GM18907 (cell line): ENCODE measurements at regions not wholly inside any gene's neighbourhood (a gene's known extent, or its start where the extent isn't known, plus 50 kb on each side); places are given as distances from the start of the nearest gene placed in this dataset.
"Not testable (repeated sequence)": the region's sequence is repeated elsewhere in the genome, so short reads cannot be mapped to it uniquely, and the experiment has no call there.

Source experiments
- ATAC-seq: cut with Tn5 transposase; IDR thresholded peaks from one replicate; pipeline ENCODE4 v1.9.1; 2021; ENCODE audit warnings: mild to moderate bottlenecking, moderate library complexity; ENCODE audit not compliant: unreplicated experiment

DNA sequence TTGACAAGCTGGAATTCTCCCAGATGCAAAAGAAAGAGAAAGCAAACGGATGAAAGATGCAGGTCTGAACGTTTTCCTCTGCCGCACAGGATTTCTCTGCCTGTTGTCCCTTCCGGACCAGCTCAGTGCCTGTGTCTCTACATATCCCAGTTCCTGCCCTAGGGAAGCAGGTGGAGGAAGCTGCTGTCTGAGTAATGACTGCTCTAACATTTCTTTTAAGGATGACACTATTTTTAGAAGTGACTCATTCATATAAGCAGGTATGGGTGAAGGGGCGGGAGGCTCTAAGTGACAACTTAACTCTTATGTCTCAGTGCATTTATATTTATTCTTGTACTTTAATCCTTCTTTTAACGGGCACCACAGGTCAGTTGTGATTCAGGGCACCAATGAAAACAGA is 128.8 kb downstream of the SLC24A2 start:
- no peak for ATAC-seq

DNA sequence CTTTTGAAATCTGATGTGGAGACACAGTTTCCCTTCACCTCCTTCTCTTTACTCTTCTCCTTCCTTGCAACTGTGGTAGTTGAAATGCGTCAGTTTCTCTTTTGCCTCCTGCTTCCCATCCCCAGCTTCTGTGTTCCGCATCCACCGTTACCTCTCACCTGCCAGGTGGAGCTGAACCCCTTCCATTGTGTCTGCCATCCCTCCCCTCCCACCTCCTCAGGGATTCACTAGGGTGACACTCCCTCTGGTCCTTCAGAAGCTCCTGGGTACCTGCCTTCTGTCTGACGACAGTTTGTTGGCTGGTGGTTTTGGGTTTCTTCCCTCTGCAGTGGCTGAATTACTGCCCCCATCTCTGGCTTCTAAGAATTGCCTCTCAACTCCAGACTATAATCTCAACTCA is 132.1 kb downstream of the SLC24A2 start:
- no peak for ATAC-seq

DNA sequence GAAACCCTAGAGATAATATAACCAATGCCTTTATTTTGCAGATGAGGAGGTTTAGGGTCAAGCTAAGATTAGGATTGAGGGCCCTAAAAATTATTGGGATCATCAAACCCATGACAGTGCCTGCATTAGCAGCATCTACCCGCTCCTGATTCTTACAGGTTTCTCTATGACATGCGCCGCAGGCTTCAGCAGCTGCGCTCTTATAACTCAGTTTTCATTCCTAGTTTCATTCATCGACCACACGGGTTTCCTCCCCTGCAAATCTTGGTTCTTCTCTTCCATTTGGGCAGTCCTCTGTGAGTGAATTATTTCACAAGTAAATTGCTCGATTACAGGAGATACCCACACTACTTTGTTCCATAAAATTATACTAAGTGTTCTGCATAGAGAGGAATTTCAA is 137.2 kb downstream of the SLC24A2 start:
- ATAC-seq: no peak

DNA sequence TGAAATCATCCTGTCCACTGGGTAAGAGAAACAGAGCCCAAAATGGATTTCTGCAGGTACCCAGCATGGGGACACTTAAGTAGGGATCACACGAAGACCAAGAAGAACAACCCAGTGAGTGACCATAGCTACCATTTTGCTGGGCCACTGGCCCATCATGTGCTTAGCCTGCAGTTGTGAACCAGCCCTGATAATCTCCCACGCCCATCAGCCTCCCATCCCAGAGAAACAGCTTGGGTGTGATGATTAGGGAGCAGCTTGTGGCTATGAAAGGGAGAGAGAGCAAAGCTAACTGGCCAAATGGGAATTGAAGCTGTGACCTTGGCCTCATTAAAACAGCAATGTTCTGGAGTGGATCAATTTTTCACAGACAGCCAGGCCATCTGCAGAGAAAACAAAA is 138.5 kb downstream of the SLC24A2 start:
- ATAC-seq: no peak

DNA sequence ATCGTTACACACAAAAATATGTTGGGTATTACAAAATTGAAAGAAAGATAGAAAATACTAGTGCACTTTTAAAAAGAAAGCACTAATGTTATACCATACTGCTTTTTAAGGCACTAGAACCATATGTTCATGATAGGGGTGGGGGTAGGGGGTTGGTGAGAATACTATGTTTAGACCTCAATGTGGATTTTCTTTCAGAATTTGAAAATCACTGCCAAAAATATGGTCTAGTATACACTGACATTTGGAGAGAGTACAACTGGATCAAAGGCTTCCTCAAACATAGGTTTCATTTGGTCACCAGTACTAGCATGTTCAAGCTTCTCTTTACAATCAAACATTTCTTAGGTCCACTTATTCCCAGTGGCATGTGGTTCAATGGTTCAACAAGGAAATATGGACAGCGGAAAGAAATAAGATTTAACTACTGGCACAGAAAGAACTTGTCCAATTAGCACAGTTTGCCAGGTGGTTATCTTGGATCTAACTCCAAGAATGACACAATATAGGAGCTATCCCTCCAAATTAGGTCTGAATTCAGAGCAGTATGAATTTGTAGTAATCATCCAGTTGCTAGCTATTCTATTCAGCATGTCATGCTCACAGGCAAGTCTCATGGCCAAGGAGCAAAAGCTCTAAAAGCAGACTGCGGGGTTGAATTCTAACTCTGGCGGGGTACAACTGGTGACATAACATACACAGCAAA is 139.3 kb downstream of the SLC24A2 start:
- ATAC-seq: no peak

DNA sequence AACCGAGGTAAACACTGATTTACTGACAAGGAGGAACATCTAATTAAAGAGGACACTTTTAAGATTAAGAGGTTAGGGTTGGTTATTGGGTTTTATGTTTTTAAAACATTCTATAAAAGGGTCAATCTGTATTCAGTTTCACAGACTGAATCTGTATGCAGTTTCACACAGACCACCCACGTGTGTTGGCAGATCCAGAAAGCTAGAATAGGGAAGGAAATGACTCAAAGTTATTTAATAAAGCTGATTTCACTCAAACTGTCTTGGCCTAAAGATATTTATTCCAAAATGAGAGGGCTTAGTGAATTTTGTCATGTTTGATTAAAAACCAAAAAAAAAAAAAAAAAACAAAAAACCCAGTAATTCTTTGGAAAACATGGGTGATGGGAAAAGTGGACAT is 140.2 kb downstream of the SLC24A2 start:
- no peak for ATAC-seq

DNA sequence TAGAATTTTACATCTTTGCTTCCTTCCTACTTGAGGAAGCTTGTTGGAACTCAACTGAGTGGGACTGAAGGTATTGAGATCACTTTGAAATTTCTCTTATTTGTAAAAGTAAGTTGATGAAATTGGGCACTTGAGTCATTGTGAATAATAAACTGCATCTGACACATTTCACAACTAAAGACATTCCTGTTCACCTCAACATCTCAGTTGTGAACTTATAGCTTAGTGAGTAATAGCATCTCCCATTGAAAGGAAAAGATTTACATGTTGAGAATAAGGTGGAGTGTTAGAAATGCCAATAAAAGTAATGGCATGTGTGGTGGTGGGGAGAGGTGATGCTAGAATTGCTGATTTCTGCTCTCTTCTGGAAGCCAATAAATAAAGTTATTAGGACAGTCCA is 145.0 kb downstream of the SLC24A2 start:
- no peak for ATAC-seq

DNA sequence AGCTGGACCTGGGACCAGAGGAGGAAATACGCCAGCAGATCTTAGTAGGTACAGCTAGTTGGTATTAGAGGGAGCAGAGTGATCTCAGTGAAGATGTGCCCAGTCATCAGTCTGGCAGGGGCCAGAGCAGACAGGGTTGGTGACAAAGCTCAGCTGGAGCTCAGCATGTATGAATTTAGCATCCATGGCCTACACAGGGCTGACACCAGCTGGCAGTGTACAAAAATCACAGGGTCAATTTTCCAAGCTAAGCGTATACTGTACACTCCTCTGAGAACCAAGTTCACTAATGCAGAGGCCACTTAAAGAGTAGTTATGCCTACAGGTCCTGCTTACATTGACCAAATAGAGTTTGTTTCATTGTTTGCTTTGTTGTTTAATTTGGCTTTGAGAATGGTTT is 146.6 kb downstream of the SLC24A2 start:
- ATAC-seq: no peak

DNA sequence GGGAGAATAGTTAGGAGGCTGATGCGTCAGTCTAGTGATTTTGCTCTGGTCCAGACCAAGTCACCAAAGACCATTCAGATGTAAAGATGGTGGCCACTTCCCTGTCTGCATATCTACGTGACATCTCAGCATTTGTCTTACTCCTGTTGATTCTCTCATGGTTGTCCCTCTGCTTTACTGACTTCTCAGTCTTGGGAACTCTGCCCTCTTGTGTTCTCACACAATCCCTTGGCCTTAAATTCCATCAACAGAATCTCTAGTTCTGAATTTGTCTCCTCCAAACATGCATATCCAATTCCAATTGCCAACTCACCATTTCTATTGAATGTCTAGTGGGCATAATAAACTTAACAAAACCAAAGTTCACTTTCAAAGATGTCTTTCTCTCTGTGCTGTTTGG is 147.8 kb downstream of the SLC24A2 start:
- ATAC-seq: no peak

DNA sequence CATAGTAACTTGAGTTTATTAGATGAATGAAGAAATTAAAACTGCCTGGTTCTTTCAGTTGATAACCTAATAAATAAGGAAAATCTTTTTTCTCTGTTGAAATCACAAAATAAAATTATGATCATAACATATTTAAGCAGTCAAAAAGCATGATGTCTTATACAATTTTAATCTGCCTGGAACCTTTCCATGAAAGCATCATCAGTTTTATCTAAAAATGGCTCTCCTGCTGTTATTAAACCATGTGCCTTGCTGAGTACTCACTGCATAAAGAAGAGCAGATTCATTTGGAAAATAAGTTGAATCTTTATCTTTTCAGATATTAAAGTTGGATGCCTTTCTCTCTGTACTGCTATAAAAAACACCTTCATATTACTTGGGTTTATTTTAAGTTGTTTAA is 148.8 kb downstream of the SLC24A2 start:
- ATAC-seq: no peak

DNA sequence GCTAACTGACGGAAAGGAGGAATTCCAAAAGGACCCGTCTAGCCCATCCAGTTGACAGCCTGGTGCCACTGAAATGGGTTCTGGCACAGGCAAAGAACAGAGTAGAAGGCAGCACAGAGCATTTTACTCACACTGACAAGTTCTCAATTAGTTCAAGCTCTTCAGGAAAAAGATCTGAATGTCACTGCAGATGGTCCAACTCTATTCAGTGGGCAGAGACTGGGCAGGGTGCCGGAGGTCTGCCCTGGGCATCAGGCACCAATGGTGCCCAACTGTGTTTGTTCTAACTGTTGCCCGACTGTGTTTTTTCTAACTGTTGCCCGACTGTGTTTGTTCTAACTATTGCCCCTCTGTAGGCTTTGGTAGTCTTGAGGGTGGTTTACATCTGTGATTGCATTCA is 151.8 kb downstream of the SLC24A2 start:
- ATAC-seq: no peak

DNA sequence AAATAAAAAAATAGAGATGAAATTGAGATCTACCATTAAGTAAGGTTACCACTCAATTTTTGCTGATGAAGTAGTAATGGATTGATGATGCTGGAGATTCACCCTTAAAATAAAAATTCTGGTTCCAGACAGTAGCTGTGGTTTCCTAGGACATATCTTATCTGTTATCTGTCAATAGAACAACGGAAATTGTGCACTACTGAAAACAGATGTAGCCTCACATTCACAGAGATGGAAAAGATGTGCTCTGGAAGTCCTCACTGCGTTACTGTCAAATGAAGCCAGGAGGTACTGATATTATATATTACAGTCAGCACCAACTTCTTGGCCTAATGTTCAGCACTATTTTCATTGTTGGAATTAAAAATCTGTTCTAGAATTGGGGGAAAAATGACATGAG is 154.0 kb downstream of the SLC24A2 start:
- no peak for ATAC-seq

DNA sequence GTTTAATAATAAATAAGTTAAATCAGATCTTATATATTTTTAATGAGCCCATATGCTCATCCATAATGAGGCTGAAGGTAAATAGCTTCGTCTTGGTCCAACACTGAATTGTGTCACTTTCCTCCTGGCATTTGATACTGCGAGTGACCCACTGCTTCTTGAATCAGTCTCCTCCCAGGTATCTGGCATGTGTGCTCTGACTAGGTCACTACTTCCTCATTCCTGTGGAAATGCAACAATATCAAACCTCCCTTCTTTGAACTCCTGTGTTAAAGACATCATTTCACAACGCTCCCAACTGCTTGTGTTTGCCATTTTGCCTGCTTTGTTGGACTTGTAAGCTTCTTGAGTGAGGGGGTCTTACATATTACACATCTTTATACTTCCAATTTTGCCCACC is 157.7 kb downstream of the SLC24A2 start:
- no peak for ATAC-seq

DNA sequence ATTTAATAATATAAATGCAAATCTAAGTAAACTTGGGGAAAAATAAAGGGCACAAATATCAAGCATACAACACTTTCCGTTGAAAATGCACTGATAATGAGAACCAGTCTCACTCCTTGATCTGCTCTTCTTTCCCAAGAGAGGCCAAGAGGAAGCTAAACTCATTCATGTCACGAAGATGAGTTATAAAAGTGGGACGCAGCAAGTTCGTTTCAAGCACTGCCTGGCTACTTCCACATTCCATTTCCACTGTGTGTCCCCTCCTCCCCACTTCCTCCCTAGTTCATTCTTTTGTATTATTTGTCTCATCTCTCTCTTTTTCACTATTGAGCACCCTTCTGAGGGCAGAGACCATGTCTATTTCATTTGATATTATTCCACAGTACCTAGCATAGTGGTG is 158.1 kb downstream of the SLC24A2 start:
- no peak for ATAC-seq

DNA sequence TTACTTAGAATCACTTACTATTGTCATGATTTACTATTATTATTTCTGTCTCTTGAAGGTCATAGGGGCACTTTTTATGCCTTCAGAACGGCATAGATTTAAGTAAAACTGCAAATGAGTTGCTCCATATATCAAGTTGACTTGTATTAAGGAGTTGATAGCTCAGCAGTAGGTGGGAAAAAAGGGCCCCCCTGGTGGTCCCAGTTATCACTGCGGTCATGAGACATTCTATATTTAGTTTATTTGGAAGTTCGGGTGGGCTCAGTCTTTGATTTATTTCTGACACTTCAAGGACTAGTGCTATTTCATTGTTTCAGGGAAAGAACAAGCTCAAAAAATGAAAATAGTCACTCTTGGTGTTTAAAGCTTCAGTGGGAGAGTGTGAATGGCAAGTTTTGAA is 159.3 kb downstream of the SLC24A2 start:
- no peak for ATAC-seq

DNA sequence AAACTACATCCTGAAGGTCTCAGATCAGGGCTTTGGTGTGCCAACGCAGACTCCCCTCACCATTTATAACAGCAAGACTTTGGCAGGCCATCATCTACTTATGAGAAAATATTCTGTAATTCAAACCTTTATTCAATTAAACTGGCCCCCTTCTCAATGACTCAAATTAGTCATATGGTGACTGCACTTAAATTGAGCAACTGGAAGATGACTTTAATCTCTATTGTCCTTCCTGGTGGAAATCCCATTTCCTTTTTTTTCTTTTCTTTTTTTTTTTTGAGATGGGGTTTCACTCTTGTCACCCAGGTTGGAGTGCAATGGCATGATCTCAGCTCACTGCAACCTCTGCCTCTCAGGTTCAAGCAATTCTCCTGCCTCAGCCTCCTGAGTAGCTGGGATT is 163.4 kb downstream of the SLC24A2 start:
- not testable (repeated sequence) for ATAC-seq

DNA sequence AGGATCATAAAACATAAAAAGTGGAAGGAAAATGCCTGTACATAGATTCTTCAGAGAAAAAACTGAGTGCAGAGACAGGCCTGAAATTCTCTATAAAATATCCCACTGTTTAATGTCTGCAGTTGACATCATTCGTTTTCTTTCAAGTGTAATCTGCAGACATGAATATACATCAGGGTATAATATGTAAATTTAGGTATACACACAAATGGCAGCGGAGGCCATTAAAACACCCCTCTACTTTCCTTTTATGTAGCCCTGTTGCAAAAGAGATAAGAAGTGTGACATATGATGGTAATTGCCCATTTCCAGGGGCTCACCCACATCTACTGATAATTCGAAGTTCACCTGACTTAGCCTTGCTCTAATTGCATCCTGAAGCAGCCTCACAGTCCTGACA is 164.3 kb downstream of the SLC24A2 start:
- ATAC-seq: no peak

DNA sequence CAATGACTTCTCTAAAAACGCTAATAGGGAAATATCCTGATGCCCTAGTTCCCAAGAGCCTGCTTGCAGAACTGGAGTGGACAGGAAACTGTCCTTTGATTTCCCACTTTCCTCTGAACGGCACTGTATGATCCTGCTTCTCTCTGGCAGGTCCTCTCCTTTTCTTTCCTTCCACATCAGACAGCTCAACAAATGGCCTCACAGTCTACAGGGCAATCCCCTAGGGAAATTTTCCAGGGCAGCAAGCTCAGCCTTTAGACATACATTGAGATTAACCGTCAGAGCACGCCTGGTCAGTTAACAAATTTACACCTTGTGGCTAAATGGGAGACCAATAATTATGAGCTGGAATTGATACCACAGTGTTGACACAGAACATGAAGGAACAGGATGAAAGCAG is 164.9 kb downstream of the SLC24A2 start:
- no peak for ATAC-seq

DNA sequence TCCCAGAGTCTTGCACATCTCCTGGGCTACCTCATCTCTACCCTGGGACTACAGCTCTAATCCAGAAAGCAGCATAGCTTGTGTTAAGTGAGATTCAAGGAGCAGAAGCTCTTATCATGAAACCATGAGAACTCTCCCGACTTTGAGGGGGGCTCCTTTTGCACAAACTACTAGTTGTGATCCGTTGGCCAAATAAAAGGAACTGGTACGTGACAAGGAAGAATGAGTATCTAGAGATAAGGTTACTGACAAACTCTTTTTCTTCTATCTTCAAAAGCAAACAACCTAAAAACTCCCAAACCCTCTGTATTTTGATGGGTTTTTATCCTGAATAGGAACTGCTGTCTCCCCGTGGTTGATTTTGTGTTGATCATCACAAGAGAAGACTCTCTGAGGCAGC is 168.5 kb downstream of the SLC24A2 start:
- no peak for ATAC-seq

DNA sequence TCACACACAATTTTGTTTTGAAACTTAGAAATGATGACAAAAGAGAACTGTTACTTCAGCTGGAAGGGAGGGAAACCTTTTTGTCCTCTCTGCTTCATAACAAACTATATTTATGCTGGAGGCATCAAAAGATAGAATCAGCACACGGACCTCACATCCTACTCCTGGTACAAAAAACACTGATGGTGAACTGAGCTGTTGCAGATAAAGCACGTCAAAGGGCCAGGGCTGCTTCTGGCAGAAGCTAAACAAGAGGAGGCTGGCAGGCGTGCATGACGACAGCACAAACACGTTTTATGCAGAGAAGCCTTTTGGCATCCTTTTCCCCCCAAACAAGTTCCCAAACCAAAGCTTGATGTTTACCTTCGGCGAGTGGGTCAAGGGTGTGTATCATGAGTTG is 169.6 kb downstream of the SLC24A2 start:
- ATAC-seq: no peak

DNA sequence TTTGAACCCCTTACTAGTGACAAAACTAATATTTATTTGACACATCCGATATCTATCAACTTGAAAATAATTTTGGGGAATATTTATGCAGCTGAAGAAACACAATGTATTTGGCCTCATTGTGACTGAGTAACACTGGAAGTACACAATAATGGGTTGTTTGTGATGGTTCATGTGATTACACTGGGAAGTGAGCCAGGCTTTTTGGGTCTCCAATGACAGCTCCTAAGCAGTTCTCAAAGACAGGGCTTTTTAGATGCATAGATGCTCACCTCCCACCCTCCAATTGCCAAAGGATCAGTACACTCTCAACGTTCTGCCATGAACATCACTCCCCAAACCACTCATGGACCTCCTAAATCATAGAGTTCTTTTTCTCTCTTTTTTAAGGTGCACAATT is 170.0 kb downstream of the SLC24A2 start:
- no peak for ATAC-seq

DNA sequence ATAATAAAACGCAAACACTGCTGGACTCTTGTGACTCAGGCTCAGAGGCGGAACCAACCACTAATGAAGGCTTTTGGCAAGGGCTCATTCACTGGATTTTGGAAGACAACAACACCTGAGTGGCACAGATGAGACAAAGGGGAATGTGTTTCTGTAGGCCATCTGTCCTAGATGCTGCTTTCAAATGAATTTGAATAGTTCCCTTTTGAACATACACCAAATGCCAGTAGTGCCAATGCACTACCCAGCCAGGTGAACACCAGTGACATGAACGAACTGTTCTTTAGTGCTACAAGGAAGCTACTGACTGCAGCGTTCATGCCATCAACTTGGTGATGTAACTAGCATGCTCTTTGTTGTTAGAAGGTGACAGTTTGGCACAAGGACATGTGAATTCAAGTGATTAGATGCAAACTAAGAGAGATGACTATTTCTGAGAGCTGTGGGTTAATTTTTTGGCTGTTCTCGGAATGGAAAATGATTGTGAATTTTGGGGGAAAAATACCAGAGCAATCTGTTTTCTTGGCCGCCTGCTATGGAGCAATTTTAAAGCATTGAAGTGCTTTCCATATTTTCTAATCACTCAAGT is 173.7 kb downstream of the SLC24A2 start:
- no peak for ATAC-seq

DNA sequence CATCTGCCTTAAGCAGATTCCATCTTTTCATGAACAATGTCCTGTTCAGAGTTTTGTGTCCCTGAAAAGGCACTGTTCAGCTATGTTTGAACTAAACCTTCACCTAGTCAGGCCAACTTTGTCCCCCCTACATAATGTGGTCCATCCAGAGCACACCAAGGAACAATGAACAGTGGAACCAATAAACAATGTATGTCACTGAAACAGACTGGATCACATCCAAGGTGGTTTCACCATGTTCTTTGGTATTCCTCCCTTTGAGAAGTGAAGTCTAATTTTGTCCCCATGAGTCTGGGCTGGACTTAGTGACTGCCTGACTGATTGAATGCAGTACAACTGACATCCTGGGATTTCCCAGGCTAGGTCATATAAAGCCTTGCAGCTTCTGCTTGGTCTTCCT is 174.5 kb downstream of the SLC24A2 start:
- no peak for ATAC-seq
